Sigmoid colon (tissue), 6 donors: ENCODE measurements at regions not wholly inside any gene's neighbourhood (a gene's known extent, or its start where the extent isn't known, plus 50 kb on each side); places are given as distances from the start of the nearest gene placed in this dataset.

Experiments
- DNase-seq: peaks from one replicate; pipeline ENCODE4 v3.0.0-alpha.2; 2019
- H3K27ac ChIP-seq, 4 donors: fragments of 200-600 bp; sonication (generic); one replicate each; pipeline ENCODE4 v1.5.1; 2016 to 2019; ENCODE audit warnings: mild to moderate bottlenecking in 1 of 4
- H3K27me3 ChIP-seq, 3 donors: fragments of 200-600 bp; sonication (generic); one replicate each; pipeline ENCODE4 v1.5.1; 2019; ENCODE audit warnings: mild to moderate bottlenecking in 1 of 3
- H3K36me3 ChIP-seq, 4 donors: fragments of 200-600 bp; sonication (generic); one replicate each; pipeline ENCODE4 v1.5.1; 2016 to 2019
- H3K4me1 ChIP-seq, 4 donors: fragments of 200-600 bp; sonication (generic); one replicate each; pipeline ENCODE4 v1.5.1; 2017 to 2019
- H3K4me3 ChIP-seq, 4 donors: fragments of 200-600 bp; sonication (generic); one replicate each; pipeline ENCODE4 v1.5.1; 2017 to 2019; ENCODE audit warnings: mild to moderate bottlenecking in 2 of 4, moderate library complexity in 1 of 4
- H3K9me3 ChIP-seq, 4 donors: fragments of 200-600 bp in 3 of 4; sonication (generic) in 3 of 4; one replicate each; pipeline versions ENCODE4 v1.5.1 to v1.6.1; 2013 to 2019
- EP300 ChIP-seq, 4 donors: sonication (generic); formaldehyde crosslinking; IDR thresholded peaks; one replicate each; pipeline ENCODE4 v1.6.1; 2017; ENCODE audit warnings: antibody characterized with exemption in 4 of 4
- POLR2A ChIP-seq, 2 donors: fragments of 450-650 bp; IDR thresholded peaks; one replicate each; pipeline ENCODE4 v1.6.1; 2016; ENCODE audit warnings: antibody characterized with exemption in 2 of 2, mild to moderate bottlenecking in 2 of 2, moderate library complexity in 2 of 2
- POLR2AphosphoS5 ChIP-seq, 4 donors: sonication (generic); formaldehyde crosslinking; IDR thresholded peaks; one replicate each; pipeline ENCODE4 v1.6.1; 2017; ENCODE audit warnings: antibody characterized with exemption in 4 of 4
- WGBS, 2 donors: extraction: QIAGEN DNeasy Blood & Tissue Kit; methylation state at CpG; one replicate each; pipeline ENCODE4 v1.1.7; 2013; 5-methylcytosine and 5-hydroxymethylcytosine counted together
- intact Hi-C: fragments of 100-400 bp; cut with DNase I; formaldehyde crosslinking; loops from one replicate; pipeline ENCODE4 v1.15.1; 2023
- TF ChIP-seq, protein P1 (sequence below), 4 experiments: fragments of 450-650 bp in 3 of 4; fragments of 200-600 bp in 1 of 4; IDR thresholded peaks; one replicate each; pipeline ENCODE4 v1.5.1; 2016 to 2019; ENCODE audit warnings: antibody characterized with exemption in 4 of 4, mild to moderate bottlenecking in 3 of 4, moderate library complexity in 2 of 4
- donor health status: healthy with polysubstance abuse.
- donor health status: healthy.

DNA sequence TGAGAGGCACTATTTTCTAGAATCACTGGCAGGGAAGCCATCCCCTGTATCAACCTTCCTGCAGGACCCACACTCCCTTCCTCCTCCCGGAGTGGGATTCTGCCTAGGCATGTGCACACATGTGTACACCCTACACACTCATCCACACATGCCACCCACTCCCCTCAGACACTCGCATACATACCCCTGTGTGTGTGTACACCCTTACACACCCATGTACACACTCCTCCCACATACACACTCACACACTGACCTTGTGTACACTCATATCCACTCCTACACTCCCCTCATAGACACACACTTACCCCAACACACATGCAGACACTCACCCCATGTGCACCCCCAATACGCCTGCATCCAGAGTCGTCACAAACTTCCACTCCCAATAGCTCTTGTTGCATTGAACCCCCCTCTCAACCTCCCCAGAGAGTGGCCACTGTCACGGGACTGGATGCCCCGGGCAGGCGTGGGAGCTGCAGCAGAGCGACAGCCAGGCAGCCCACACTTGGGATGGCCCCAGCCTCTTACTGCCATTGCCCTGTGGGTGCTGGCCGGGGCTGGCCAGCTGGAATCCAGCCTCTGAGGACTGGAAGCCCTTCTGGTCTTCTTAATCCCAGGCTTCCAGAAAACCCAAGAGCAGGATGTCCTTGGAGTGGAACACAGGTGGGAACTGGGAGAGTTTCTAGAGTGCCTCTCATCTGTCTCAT is 251.0 kb downstream of the LOXHD1 start:
- Histone ChIP-seq H3K27ac (peak overlapping the region in 2 of 4 donors; percentile 66 to 72), H3K4me3 (no peak overlapping the region), H3K4me1 (peaks cover 0 to 39% (median 31%) of the 10 kb centered on the region in 4 donors), H3K9me3 (no peaks in the 10 kb centered on the region), H3K27me3 (no peaks in the 10 kb centered on the region), H3K36me3 (no peaks in the 10 kb centered on the region)
- DNase-seq = no peak
- 90 to 93% methylated on average over 9 of the region's 9 CpGs for WGBS, 2 donors
- intact Hi-C loops = no loop called here
- TF ChIP-seq, protein P1, sequence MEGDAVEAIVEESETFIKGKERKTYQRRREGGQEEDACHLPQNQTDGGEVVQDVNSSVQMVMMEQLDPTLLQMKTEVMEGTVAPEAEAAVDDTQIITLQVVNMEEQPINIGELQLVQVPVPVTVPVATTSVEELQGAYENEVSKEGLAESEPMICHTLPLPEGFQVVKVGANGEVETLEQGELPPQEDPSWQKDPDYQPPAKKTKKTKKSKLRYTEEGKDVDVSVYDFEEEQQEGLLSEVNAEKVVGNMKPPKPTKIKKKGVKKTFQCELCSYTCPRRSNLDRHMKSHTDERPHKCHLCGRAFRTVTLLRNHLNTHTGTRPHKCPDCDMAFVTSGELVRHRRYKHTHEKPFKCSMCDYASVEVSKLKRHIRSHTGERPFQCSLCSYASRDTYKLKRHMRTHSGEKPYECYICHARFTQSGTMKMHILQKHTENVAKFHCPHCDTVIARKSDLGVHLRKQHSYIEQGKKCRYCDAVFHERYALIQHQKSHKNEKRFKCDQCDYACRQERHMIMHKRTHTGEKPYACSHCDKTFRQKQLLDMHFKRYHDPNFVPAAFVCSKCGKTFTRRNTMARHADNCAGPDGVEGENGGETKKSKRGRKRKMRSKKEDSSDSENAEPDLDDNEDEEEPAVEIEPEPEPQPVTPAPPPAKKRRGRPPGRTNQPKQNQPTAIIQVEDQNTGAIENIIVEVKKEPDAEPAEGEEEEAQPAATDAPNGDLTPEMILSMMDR (IDR thresholded peaks at IDR 0.05) = no peak
- TF ChIP-seq POLR2AphosphoS5 (IDR thresholded peaks at IDR 0.05) (no peak), POLR2A (IDR thresholded peaks at IDR 0.05) (no peak), EP300 (IDR thresholded peaks at IDR 0.05) (no peak)

DNA sequence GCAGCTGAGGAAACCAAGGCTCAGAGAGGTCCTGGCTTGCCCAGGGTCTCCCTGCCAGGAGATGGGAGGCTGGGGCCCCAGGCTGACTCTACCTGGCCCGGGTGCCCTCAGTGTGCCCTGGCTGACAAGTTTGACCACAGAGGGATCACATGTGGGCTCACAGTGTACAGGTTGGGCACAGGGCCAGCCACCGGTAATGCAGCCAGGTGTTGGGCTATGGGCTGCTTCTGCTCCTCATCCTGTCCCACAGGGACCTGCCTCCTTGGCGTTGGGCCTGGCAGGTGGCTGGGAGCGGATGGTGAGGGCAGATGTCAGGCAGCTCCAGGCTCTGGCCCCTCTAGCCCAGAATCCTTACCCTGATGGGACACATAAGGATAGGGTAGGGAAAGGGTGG is 250.5 kb downstream of the LOXHD1 start:
- TF ChIP-seq POLR2AphosphoS5 (IDR thresholded peaks at IDR 0.05) (no peak), EP300 (IDR thresholded peaks at IDR 0.05) (no peak), POLR2A (IDR thresholded peaks at IDR 0.05) (no peak)
- TF ChIP-seq, protein P1 (IDR thresholded peaks at IDR 0.05) = no peak
- peaks cover 0 to 43% (median 34%) of the 10 kb centered on the region in 4 donors for H3K4me1 ChIP-seq
- intact Hi-C loops = no loop called here

DNA sequence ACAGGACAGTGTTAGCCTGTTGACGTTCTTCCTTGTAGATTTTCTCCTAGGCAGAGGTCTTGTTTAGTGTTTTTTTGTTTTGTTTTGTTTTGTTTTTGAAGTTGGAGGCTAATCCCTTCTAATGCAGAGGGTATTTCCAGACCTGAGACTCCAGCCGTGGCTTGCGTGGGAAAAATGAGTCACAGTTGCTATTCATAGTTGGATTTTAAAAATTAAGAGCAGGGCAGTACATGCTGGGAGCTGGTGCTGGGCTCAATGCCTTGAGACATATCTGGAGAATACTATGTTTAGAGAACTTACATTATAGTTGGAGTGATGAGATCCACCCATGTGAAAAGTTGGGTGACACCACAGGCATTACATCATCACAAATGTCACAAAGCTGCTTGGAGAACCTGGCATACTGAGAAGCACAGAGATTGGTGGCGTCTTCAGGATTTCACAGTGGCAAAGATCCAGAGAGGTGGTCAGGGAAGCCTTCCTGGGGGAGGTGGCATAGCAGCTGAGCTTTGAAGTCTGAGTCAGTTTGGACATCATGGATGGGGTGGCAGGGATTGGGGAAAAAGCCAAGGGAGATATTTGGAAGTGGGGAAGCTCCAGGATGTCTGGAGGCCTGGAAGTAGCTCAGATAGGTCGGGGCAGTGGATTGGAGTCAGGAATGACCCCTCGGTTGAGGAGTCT is 249.4 kb downstream of the LOXHD1 start:
- Histone ChIP-seq H3K27me3 (no peaks in the 10 kb centered on the region), H3K36me3 (no peaks in the 10 kb centered on the region), H3K9me3 (no peaks in the 10 kb centered on the region), H3K4me3 (no peak overlapping the region), H3K27ac (peak overlapping the region; percentile 53 to 72 (median 60)), H3K4me1 (peaks cover 0 to 54% (median 45%) of the 10 kb centered on the region in 4 donors)
- intact Hi-C loops = no loop called here
- TF ChIP-seq POLR2A (IDR thresholded peaks at IDR 0.05) (no peak), EP300 (IDR thresholded peaks at IDR 0.05) (no peak), POLR2AphosphoS5 (IDR thresholded peaks at IDR 0.05) (peak in 1 of 4 donors; percentile 47)
- TF ChIP-seq, protein P1 (IDR thresholded peaks at IDR 0.05) = no peak
- WGBS, 2 donors = 71 to 76% methylated on average over 6 of the region's 6 CpGs
- peak; percentile 71 for DNase-seq

More for the DNA sequence above, 250.5 kb downstream of the LOXHD1 start:
- Histone ChIP-seq H3K27me3 (no peaks in the 10 kb centered on the region), H3K4me3 (no peak overlapping the region), H3K36me3 (no peaks in the 10 kb centered on the region), H3K27ac (peak overlapping the region; percentile 53 to 72 (median 60)), H3K9me3 (no peaks in the 10 kb centered on the region)
- no peak for DNase-seq
- WGBS, 2 donors = 36 to 76% methylated on average over 4 of the region's 4 CpGs

DNA sequence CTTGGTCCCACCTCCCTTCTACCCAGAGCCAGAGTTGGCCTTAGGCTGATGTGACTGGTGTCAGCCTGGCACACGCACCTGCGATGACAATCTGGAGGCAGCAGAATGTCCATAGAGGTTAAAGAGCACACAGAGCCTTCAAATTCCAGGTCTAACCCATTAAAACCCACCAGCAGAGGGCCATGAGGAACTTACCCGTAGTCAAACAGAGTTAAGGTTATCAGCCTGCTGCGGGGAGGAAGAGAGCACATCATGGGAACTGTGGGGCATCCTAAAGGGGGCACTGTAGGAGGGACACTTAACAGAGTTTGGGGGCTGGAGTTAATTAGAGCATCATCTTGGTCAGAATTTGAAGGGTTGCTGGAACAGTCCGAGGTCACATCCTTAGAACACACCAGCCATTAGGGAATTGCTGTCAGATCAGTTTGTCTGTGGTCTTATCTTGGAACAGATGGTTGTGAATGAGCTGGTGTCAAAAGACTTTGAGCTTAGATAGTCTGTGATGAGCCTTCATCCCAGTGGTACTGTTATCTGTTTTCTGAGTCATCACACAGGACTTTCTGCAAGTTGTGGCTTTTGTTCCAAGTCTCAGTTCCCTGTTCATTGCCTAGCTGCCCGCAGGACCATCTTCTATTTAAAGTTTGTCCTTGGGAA is 248.6 kb downstream of the LOXHD1 start:
- Histone ChIP-seq H3K4me1 (peaks cover 0 to 62% (median 50%) of the 10 kb centered on the region in 4 donors), H3K27me3 (no peaks in the 10 kb centered on the region), H3K9me3 (no peaks in the 10 kb centered on the region), H3K27ac (peak overlapping the region in 3 of 4 donors; percentile 53 to 72 (median 66)), H3K36me3 (no peaks in the 10 kb centered on the region), H3K4me3 (no peak overlapping the region)
- TF ChIP-seq, protein P1 (IDR thresholded peaks at IDR 0.05) = no peak
- TF ChIP-seq EP300 (IDR thresholded peaks at IDR 0.05) (no peak), POLR2AphosphoS5 (IDR thresholded peaks at IDR 0.05) (no peak), POLR2A (IDR thresholded peaks at IDR 0.05) (no peak)
- WGBS, 2 donors = 73 to 74% methylated on average over 6 of the region's 6 CpGs
- no peak for DNase-seq
- intact Hi-C loops = no loop called here
